ENCODE measurements at regions not wholly inside any gene's neighbourhood (a gene's known extent, or its start where the extent isn't known, plus 50 kb on each side); places are given as distances from the start of the nearest gene placed in this dataset.

- Histone ChIP-seq H3K4me3 (no peak overlapping the region), H3K4me1 (no peaks in the 10 kb centered on the region), H3K27me3 (no peaks in the 10 kb centered on the region), H3K9me3 (no peaks in the 10 kb centered on the region), H3K27ac (no peak overlapping the region), H3K36me3 (no peaks in the 10 kb centered on the region)
- no peak for DNase-seq
- TF ChIP-seq CTCF (IDR thresholded peaks at IDR 0.05) (no peak), EP300 (IDR thresholded peaks at IDR 0.05; ENCODE audit: low read depth) (no peak), POLR2A (IDR thresholded peaks at IDR 0.05) (no peak)
- in situ Hi-C loops (cut with MboI; ENCODE audit: low pct_ligation_motif_present in 1 of 4, low pct_unique_long_range_greater_than_20kb in 1 of 4, low sequenced_read_pairs in 3 of 4) = no loop called here
- intact Hi-C loops (cut with DNase I; ENCODE audit: low total_unique reads) = no loop called here
Observed at GRCh38 chr10:55474258-55474657, 673.2 kb upstream of the PCDH15 start.

- H3K27ac ChIP-seq = no peak overlapping the region
- in situ Hi-C loops (cut with MboI; ENCODE audit: low pct_ligation_motif_present in 1 of 4, low pct_unique_long_range_greater_than_20kb in 1 of 4, low sequenced_read_pairs in 3 of 4) (no loop called here), intact Hi-C loops (cut with DNase I; ENCODE audit: low total_unique reads) (no loop called here)
- H3K36me3 ChIP-seq = no peaks in the 10 kb centered on the region
- WGBS, 2 donors (ENCODE audit: low coverage in 1 of 2) = 64 to 85% methylated on average over 1 of the region's 1 CpG
- TF ChIP-seq EP300 (IDR thresholded peaks at IDR 0.05; ENCODE audit: low read depth) (no peak), CTCF (IDR thresholded peaks at IDR 0.05) (no peak), POLR2AphosphoS5 (IDR thresholded peaks at IDR 0.05) (no peak), POLR2A (IDR thresholded peaks at IDR 0.05) (no peak)
- no peaks in the 10 kb centered on the region for H3K4me1 ChIP-seq
- no peak for DNase-seq
- H3K4me3 ChIP-seq = no peak overlapping the region
- H3K9me3 ChIP-seq = no peaks in the 10 kb centered on the region
- H3K27me3 ChIP-seq = no peaks in the 10 kb centered on the region
Observed at GRCh38 chr10:55470840-55471239, 669.8 kb upstream of the PCDH15 start.

GRCh38 chr10:55466806-55467504 lies 665.9 kb upstream of the PCDH15 start:
- Histone ChIP-seq H3K9me3 (no peaks in the 10 kb centered on the region), H3K4me1 (no peaks in the 10 kb centered on the region), H3K4me3 (no peak overlapping the region), H3K27ac (no peak overlapping the region), H3K36me3 (no peaks in the 10 kb centered on the region), H3K27me3 (no peaks in the 10 kb centered on the region)
- no peak for DNase-seq
- TF ChIP-seq POLR2AphosphoS5 (IDR thresholded peaks at IDR 0.05) (no peak), CTCF (IDR thresholded peaks at IDR 0.05) (no peak), POLR2A (IDR thresholded peaks at IDR 0.05) (no peak), EP300 (IDR thresholded peaks at IDR 0.05; ENCODE audit: low read depth) (no peak)
- intact Hi-C loops (cut with DNase I; ENCODE audit: low total_unique reads) (no loop called here), in situ Hi-C loops (cut with MboI; ENCODE audit: low pct_ligation_motif_present in 1 of 4, low pct_unique_long_range_greater_than_20kb in 1 of 4, low sequenced_read_pairs in 3 of 4) (no loop called here)
- WGBS, 2 donors (ENCODE audit: low coverage in 1 of 2) = 76 to 82% methylated on average over 2 of the region's 2 CpGs

GRCh38 chr10:55464083-55464482 lies 663.1 kb upstream of the PCDH15 start:
- no peak for DNase-seq
- TF ChIP-seq EP300 (IDR thresholded peaks at IDR 0.05; ENCODE audit: low read depth) = no peak
- TF ChIP-seq POLR2A (IDR thresholded peaks at IDR 0.05) = no peak
- no peak for TF ChIP-seq CTCF (IDR thresholded peaks at IDR 0.05)
- no peak for TF ChIP-seq POLR2AphosphoS5 (IDR thresholded peaks at IDR 0.05)
- 57 to 60% methylated on average over 4 of the region's 4 CpGs for whole genome bisulfite sequencing, 2 donors (ENCODE audit: low coverage in 1 of 2)
- intact Hi-C loops (cut with DNase I; ENCODE audit: low total_unique reads) = no loop called here
- no peaks in the 10 kb centered on the region for H3K9me3 ChIP-seq
- no peaks in the 10 kb centered on the region for H3K27me3 ChIP-seq
- H3K27ac ChIP-seq = no peak overlapping the region
- no peak overlapping the region for H3K4me3 ChIP-seq
- no peaks in the 10 kb centered on the region for H3K4me1 ChIP-seq
- H3K36me3 ChIP-seq = no peaks in the 10 kb centered on the region
- in situ Hi-C loops (cut with MboI; ENCODE audit: low pct_ligation_motif_present in 1 of 4, low pct_unique_long_range_greater_than_20kb in 1 of 4, low sequenced_read_pairs in 3 of 4) = no loop called here
